AG09309 (cell line): ENCODE measurements at regions not wholly inside any gene's neighbourhood (a gene's known extent, or its start where the extent isn't known, plus 50 kb on each side); places are given as distances from the start of the nearest gene placed in this dataset.

ENCODE experiments used
- DNase-seq: peaks from one replicate; pipeline ENCODE4 v3.0.0-alpha.2; 2010; ENCODE audit warnings: low read depth
- H3K4me3 ChIP-seq: 2 replicates; pipeline ENCODE4 v1.5.1; 2011; ENCODE audit warnings: mild to moderate bottlenecking, low read depth, low read length, moderate library complexity; ENCODE audit not compliant: control insufficient read depth
- TF ChIP-seq, protein P1 (sequence below): IDR thresholded peaks from 2 replicates; pipeline ENCODE4 v1.5.1; 2011; ENCODE audit warnings: mild to moderate bottlenecking, low read depth, low read length, inconsistent platforms; ENCODE audit not compliant: insufficient read depth, control insufficient read depth; ENCODE audit errors: missing control alignments

DNA sequence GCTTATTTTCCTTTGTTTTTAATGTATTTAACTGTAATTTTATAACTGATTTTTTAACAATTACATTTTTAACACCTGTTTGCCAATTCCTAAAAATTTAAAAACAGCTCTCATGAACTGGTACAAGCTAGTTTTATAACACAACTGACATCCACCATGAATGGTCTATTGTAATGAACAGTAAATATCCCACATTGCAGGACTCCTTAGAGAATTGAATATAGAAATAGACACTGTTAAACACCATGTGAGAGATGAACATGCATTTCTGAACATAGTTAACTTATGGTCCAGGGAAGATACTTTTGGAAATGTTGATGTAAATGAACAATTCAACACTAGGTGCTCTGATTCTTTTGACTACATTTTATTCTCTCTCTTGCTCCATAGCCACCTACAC is 195.1 kb upstream of the GMDS start:
- DNase-seq = no peak
- no peak overlapping the region for H3K4me3 ChIP-seq
- TF ChIP-seq, protein P1, sequence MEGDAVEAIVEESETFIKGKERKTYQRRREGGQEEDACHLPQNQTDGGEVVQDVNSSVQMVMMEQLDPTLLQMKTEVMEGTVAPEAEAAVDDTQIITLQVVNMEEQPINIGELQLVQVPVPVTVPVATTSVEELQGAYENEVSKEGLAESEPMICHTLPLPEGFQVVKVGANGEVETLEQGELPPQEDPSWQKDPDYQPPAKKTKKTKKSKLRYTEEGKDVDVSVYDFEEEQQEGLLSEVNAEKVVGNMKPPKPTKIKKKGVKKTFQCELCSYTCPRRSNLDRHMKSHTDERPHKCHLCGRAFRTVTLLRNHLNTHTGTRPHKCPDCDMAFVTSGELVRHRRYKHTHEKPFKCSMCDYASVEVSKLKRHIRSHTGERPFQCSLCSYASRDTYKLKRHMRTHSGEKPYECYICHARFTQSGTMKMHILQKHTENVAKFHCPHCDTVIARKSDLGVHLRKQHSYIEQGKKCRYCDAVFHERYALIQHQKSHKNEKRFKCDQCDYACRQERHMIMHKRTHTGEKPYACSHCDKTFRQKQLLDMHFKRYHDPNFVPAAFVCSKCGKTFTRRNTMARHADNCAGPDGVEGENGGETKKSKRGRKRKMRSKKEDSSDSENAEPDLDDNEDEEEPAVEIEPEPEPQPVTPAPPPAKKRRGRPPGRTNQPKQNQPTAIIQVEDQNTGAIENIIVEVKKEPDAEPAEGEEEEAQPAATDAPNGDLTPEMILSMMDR = no peak

DNA sequence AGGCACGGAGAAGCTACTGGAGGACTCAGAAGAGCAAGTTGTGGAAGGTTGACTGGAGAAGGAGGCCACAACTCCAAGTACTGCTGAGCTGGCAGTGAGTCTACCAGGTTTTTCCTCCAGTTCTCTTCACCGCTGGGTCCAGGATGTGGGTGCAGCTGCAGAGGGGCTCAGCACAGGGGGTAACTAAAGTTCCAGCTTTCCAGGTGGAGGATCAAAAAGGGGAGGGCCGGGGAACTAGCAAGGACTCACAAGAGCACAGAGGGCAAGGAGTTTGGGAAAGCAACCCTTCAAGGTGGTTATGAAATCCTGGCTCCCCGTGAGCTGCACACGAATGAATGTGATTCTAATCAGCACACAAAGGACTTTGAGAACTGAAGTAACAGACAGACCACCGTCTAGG is 194.2 kb upstream of the GMDS start:
- H3K4me3 ChIP-seq = no peak overlapping the region
- DNase-seq = no peak
- TF ChIP-seq, protein P1 = no peak

DNA sequence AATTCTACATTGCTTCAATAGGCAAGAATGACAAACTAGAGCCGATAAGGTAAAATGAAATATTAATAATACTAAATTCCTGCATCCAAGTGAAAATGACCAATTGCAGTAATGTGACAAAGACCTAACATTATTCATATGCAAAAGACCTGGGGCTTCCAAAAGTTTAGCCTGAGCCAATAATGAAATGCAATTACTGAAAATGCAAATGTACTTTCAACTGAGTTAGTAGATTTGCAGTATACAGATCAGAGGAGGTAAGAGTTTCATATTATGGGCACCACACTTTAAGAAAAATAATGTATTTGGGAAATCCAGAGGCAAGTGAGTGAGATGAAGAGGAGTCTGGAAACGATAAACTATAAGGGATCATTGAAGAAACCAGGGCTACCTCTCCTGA is 193.7 kb upstream of the GMDS start:
- no peak for DNase-seq
- TF ChIP-seq, protein P1 = no peak
- no peak overlapping the region for H3K4me3 ChIP-seq

DNA sequence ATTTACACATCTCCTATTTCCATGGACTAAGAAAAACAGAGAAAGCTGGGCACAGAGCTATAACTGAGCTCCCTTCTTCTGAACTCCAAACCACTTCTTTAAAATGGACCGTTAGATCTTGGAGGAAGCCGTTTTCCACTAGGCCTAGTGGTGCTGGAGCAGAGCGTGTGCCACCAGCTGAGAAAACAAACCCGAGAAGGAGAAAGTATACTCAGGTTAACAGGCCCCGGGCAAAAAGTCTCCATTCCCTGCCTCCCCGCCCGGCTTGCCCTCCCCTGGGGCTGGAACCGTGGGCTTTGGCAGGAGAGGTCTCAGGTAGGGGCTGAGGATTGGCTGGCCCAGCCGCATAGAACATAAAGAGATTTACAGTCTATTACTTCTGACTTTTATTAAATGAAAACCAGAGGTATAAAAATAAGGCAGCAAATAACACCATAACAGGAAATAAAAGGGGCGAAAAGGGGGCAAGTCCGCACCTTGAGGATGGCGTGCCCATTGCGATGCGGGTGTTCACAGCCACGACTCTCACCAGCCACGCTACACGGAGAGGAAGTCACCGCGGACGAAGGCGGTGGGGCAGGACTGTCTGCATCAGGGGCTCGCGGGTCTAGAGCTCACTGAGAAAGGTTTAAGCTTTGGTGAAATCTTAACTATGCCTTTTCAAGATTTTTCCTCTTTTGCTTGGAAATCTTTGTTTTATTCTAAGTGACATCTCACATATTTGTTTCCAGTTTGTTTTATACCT is 191.2 kb upstream of the GMDS start:
- TF ChIP-seq, protein P1 = no peak
- H3K4me3 ChIP-seq = no peak overlapping the region
- no peak for DNase-seq

DNA sequence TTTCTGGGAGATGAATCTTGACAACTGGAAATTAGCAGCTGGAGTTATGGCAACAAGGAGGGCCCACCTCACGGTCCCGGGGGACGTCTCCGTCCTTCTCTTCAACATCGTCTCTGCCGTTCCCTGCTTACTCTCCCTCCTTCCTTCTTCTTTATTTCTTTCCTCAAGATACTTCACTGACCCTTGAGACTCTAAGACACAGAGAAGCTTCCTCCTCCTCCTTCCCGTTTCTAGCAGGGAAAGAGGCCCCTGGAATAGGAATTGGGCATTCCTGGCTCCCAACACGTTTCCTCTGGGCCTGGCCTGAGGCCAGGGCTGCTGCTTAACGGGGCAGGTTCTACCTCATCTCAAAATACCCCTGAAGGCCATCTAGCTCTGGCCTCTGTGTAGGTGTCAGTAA is 189.9 kb upstream of the GMDS start:
- TF ChIP-seq, protein P1 = no peak
- H3K4me3 ChIP-seq = no peak overlapping the region
- no peak for DNase-seq

DNA sequence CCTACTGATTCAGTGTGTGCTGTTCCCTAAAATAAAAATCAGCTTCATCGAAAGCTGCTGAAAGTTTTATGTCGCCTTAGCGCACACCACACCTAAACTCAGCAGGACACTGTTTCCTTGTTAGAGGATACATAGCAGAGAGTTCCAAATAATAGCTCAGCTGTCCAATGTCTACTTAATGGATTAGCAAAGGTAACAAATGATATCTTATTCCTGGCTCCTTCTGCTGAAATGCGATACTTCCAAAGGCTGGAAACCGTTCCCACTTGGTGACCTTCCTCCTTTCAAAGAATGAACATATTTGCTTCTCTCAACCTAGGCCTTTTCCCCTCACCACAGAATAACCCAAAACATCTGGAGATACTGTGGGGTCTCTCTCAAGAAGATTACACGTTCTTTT is 189.5 kb upstream of the GMDS start:
- TF ChIP-seq, protein P1 = no peak
- DNase-seq = no peak

GRCh38 chr6:2434116-2434515 is 188.7 kb upstream of the GMDS start:
- H3K4me3 ChIP-seq = no peak overlapping the region
- TF ChIP-seq, protein P1 = no peak
- no peak for DNase-seq

More for the DNA sequence above, 189.5 kb upstream of the GMDS start:
- no peak overlapping the region for H3K4me3 ChIP-seq
